ENCODE measurements at regions not wholly inside any gene's neighbourhood (a gene's known extent, or its start where the extent isn't known, plus 50 kb on each side); places are given as distances from the start of the nearest gene placed in this dataset.
"Not testable (repeated sequence)": the region's sequence is repeated elsewhere in the genome, so short reads cannot be mapped to it uniquely, and the experiment has no call there.

- no peak overlapping the region for H3K27ac Mint-ChIP-seq
- H3K27me3 Mint-ChIP-seq: peaks cover under 1 to 27% (median 7%) of the 10 kb centered on the region in 5 donors
- H3K4me3 Mint-ChIP-seq: no peak overlapping the region
- POLR2A ChIA-PET: no interaction called here
- ATAC-seq (no peak), DNase-seq (no peak)
- H3K36me3 Mint-ChIP-seq: peaks cover 0 to 12% (median 0%) of the 10 kb centered on the region in 3 donors
- H3K4me1 Mint-ChIP-seq: no peaks in the 10 kb centered on the region
- H3K9me3 Mint-ChIP-seq: peaks cover 3 to 26% (median 21%) of the 10 kb centered on the region in 9 donors
Observed at GRCh38 chr15:81685237-81685636, 311.2 kb upstream of the TMC3 start.

DNA sequence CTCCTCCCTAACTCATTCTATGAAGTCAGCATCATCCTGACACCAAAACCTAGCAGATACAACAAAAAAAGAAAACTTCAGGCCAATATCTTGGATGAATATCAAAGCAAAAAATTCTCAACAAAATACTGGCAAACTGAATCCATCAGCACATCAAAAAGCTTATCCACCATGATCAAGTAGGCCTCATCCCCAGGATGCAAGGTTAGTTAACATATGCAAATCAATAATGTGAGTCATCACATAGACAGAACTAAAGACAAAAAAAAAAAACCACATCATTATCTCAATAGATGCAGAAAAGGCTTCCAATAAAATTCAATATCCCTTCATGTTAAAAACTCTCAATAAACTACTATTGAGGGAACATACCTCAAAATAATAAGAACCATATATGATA, 306.8 kb upstream of the TMC3 start:
- Mint-ChIP-seq H3K4me1 (no peaks in the 10 kb centered on the region), H3K9me3 (peaks cover 3 to 38% (median 21%) of the 10 kb centered on the region in 9 donors), H3K27me3 (peaks cover 5 to 19% (median 13%) of the 10 kb centered on the region in 5 donors), H3K36me3 (peaks cover 0 to 20% (median 5%) of the 10 kb centered on the region in 3 donors), H3K4me3 (no peak overlapping the region), H3K27ac (no peak overlapping the region)
- ATAC-seq (no peak), DNase-seq (no peak)
- POLR2A ChIA-PET: no interaction called here

GRCh38 chr15:81666839-81667238, 292.8 kb upstream of the TMC3 start:
- Mint-ChIP-seq H3K4me1 (no peaks in the 10 kb centered on the region), H3K27me3 (peaks cover 0 to 4% (median 1%) of the 10 kb centered on the region in 5 donors), H3K4me3 (no peak overlapping the region), H3K27ac (no peak overlapping the region), H3K9me3 (peaks cover 0 to 3% (median 0%) of the 10 kb centered on the region in 9 donors), H3K36me3 (no peaks in the 10 kb centered on the region)
- POLR2A ChIA-PET: no interaction called here
- ATAC-seq (no peak), DNase-seq (no peak)

- Mint-ChIP-seq H3K4me1 (no peaks in the 10 kb centered on the region), H3K27ac (no peak overlapping the region), H3K9me3 (peaks cover 0 to 3% (median 0%) of the 10 kb centered on the region in 9 donors), H3K36me3 (peaks cover 0 to 4% (median 0%) of the 10 kb centered on the region in 3 donors), H3K27me3 (peaks cover 0 to 5% (median 4%) of the 10 kb centered on the region in 5 donors), H3K4me3 (no peak overlapping the region)
- ATAC-seq (no peak), DNase-seq (no peak)
- POLR2A ChIA-PET: no interaction called here
Observed at GRCh38 chr15:81660976-81661375, 287.0 kb upstream of the TMC3 start.

DNA sequence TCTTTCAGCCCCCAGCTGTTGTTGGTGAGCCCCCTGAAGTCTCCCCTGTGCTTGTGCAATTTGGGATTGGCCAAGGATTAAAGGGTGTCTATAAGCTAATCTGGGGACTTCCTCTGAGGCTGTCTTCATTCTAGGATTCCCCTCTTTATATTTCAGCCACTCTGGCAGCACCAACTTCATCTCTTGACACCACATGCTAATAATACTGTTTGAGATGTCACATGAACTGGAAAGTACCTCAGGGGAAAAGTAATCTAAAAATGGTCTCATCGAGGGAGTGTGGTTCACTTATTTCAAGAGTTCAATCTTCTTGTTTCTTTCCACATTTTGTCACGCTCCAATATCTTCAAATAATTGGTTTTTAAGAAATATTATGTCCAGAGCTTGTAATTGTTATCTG, 279.2 kb upstream of the TMC3 start:
- peaks cover 0 to 3% (median 0%) of the 10 kb centered on the region in 5 donors for H3K27me3 Mint-ChIP-seq
- ATAC-seq (no peak), DNase-seq (no peak)
- H3K4me1 Mint-ChIP-seq: no peaks in the 10 kb centered on the region
- H3K27ac Mint-ChIP-seq: no peak overlapping the region
- no peaks in the 10 kb centered on the region for H3K36me3 Mint-ChIP-seq
- peaks cover 0 to 7% (median 0%) of the 10 kb centered on the region in 9 donors for H3K9me3 Mint-ChIP-seq
- H3K4me3 Mint-ChIP-seq: no peak overlapping the region
- POLR2A ChIA-PET: no interaction called here

GRCh38 chr15:81645470-81645869, 271.5 kb upstream of the TMC3 start:
- no peak overlapping the region for H3K27ac Mint-ChIP-seq
- ATAC-seq: no peak
- H3K9me3 Mint-ChIP-seq: peaks cover 0 to 6% (median 0%) of the 10 kb centered on the region in 9 donors
- peaks cover 0 to 16% (median 3%) of the 10 kb centered on the region in 5 donors for H3K27me3 Mint-ChIP-seq
- DNase-seq: no peak
- POLR2A ChIA-PET: no interaction called here
- peaks cover 0 to 5% (median 0%) of the 10 kb centered on the region in 3 donors for H3K36me3 Mint-ChIP-seq
- H3K4me1 Mint-ChIP-seq: no peaks in the 10 kb centered on the region
- H3K4me3 Mint-ChIP-seq: no peak overlapping the region

DNA sequence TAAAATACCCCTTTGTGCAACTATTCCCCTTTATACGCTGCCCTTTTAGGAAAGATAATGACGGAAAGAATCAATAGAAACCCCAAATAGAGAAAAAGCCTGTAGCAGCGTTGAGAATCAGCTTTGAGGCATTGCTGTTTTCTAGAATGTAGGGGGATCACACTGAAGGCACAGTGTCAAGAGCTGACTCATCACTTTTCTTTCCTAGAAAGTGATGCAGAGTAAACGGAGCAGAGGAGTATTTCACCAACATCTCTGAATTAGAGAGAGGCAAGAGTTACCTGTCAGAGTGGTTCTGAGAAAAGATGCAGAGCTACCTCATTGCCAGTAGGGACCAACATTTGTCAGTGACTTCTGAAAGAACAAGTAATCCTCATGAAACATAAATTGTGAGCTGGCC, 269.8 kb upstream of the TMC3 start:
- Mint-ChIP-seq H3K4me1 (no peaks in the 10 kb centered on the region), H3K27ac (no peak overlapping the region), H3K36me3 (peaks cover 0 to 7% (median 0%) of the 10 kb centered on the region in 3 donors), H3K9me3 (peaks cover 0 to 18% (median 0%) of the 10 kb centered on the region in 9 donors), H3K27me3 (peaks cover 2 to 21% (median 5%) of the 10 kb centered on the region in 5 donors), H3K4me3 (no peak overlapping the region)
- ATAC-seq (no peak), DNase-seq (no peak)
- POLR2A ChIA-PET: no interaction called here

- Mint-ChIP-seq H3K27ac (no peak overlapping the region), H3K9me3 (peaks cover 0 to 27% (median 0%) of the 10 kb centered on the region in 9 donors), H3K36me3 (peaks cover 0 to 7% (median 0%) of the 10 kb centered on the region in 3 donors), H3K4me1 (no peaks in the 10 kb centered on the region), H3K27me3 (peaks cover 2 to 26% (median 5%) of the 10 kb centered on the region in 5 donors), H3K4me3 (no peak overlapping the region)
- POLR2A ChIA-PET: no interaction called here
- DNase-seq: no peak
- no peak for ATAC-seq
Observed at GRCh38 chr15:81642451-81642990, 268.5 kb upstream of the TMC3 start.

- POLR2A ChIA-PET, H3K4me1 Mint-ChIP-seq, ATAC-seq, H3K36me3 Mint-ChIP-seq, DNase-seq, H3K4me3 Mint-ChIP-seq, H3K27ac Mint-ChIP-seq: not testable (repeated sequence)
- H3K9me3 Mint-ChIP-seq: peaks cover 0 to 27% (median 2%) of the 10 kb centered on the region in 9 donors
- peaks cover 0 to 25% (median 4%) of the 10 kb centered on the region in 5 donors for H3K27me3 Mint-ChIP-seq
Observed at GRCh38 chr15:81636064-81636463, 262.1 kb upstream of the TMC3 start.

- POLR2A ChIA-PET: no interaction called here
- Mint-ChIP-seq H3K27ac (no peak overlapping the region), H3K9me3 (peaks cover 0 to 9% (median 0%) of the 10 kb centered on the region in 9 donors), H3K36me3 (no peaks in the 10 kb centered on the region), H3K4me3 (no peak overlapping the region), H3K27me3 (peaks cover 0 to 10% (median 2%) of the 10 kb centered on the region in 5 donors), H3K4me1 (no peaks in the 10 kb centered on the region)
- no peak for ATAC-seq
- no peak for DNase-seq
Observed at GRCh38 chr15:81633889-81634288, 259.9 kb upstream of the TMC3 start.

DNA sequence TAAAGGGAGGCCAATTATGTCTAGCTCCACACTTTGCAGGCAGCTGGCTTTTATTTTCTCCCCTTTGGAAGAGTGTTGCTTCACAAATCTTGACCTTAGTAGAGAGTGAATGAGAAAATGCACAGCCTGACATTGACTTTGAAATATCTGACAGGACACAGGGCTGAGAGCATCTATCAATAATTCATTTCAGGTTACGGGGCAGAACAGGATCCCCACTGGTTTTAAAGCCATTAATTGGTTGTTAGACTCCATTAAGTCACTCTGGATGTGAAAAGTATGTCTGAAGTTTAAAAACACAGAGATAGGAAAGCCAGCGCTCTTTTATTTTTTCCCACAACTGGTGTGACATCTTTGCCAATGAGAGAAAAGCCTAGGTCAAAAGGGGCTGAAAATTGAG, 251.9 kb upstream of the TMC3 start:
- Mint-ChIP-seq H3K36me3 (no peaks in the 10 kb centered on the region), H3K27ac (no peak overlapping the region), H3K4me3 (no peak overlapping the region), H3K27me3 (peaks cover 4 to 23% (median 8%) of the 10 kb centered on the region in 5 donors), H3K9me3 (peaks cover 0 to 8% (median 3%) of the 10 kb centered on the region in 9 donors), H3K4me1 (no peaks in the 10 kb centered on the region)
- DNase-seq (no peak), ATAC-seq (no peak)
- POLR2A ChIA-PET: no interaction called here

GRCh38 chr15:81619002-81619401, 245.0 kb upstream of the TMC3 start:
- no peak overlapping the region for H3K27ac Mint-ChIP-seq
- POLR2A ChIA-PET: no interaction called here
- no peaks in the 10 kb centered on the region for H3K4me1 Mint-ChIP-seq
- no peak overlapping the region for H3K4me3 Mint-ChIP-seq
- ATAC-seq (no peak), DNase-seq (no peak)
- H3K36me3 Mint-ChIP-seq: no peaks in the 10 kb centered on the region
- H3K9me3 Mint-ChIP-seq: peaks cover 0 to 4% (median 0%) of the 10 kb centered on the region in 9 donors
- H3K27me3 Mint-ChIP-seq: peaks cover 0 to 14% (median 6%) of the 10 kb centered on the region in 5 donors

DNA sequence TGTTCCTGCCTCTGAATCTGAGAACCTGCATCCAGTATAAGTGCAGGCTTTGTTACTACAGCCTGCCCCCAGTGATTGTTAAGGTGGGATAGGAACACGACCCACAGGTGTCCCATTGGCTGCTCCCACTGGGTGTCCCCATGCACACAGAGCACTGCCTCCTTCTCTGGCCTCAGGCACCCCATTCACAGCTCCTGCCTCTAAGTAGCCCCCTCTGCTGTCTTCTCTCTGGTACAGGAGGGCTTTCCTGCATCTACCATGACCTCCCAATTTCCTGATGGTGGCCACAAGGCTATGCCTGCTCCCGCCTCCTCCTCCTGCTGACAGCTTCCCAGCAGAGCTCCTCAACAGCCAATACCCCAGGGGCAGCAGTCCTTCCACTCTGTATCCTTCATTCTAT, 238.6 kb upstream of the TMC3 start:
- POLR2A ChIA-PET: no interaction called here
- ATAC-seq (no peak), DNase-seq (no peak)
- Mint-ChIP-seq H3K4me1 (peaks cover 0 to 2% (median 0%) of the 10 kb centered on the region in 4 donors), H3K27ac (no peak overlapping the region), H3K36me3 (no peaks in the 10 kb centered on the region), H3K9me3 (no peaks in the 10 kb centered on the region), H3K27me3 (peaks cover 1 to 29% (median 8%) of the 10 kb centered on the region in 5 donors), H3K4me3 (no peak overlapping the region)

DNA sequence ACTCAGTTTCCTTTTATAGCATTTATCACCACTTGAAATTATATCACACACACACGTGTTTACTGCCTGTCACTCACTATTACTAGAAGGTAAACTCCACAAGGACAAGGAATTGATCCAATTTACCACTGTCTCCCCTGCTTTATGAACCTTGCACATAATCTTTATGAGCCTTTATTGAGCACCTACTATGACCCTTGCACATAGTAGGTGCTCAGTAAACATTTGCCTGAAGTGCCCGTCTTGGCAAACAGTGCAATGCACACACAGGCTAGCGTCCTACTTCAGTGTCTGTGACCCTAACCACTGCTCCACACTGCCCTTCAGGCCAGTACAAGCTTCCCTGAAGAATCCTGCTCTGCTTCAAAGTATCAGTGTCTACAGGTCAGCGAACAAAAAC, 237.7 kb upstream of the TMC3 start:
- no peak overlapping the region for H3K27ac Mint-ChIP-seq
- H3K4me3 Mint-ChIP-seq: no peak overlapping the region
- no peak for ATAC-seq
- peaks cover 1 to 29% (median 8%) of the 10 kb centered on the region in 5 donors for H3K27me3 Mint-ChIP-seq
- H3K4me1 Mint-ChIP-seq: peaks cover 0 to 2% (median 0%) of the 10 kb centered on the region in 4 donors
- POLR2A ChIA-PET: no interaction called here
- no peaks in the 10 kb centered on the region for H3K9me3 Mint-ChIP-seq
- H3K36me3 Mint-ChIP-seq: no peaks in the 10 kb centered on the region
- DNase-seq: no peak

All from naive thymus-derived CD8-positive, alpha-beta T cell (primary cell).